Parathyroid adenoma (tissue), 2 donors: ENCODE measurements at regions not wholly inside any gene's neighbourhood (a gene's known extent, or its start where the extent isn't known, plus 50 kb on each side); places are given as distances from the start of the nearest gene placed in this dataset.

Experiments used
- H2AFZ ChIP-seq: fragments of 300-600 bp; sonication (generic); one replicate; pipeline ENCODE4 v1.7.0; 2017; ENCODE audit warnings: antibody characterized with exemption, mild to moderate bottlenecking
- H3K27ac ChIP-seq: fragments of 300-600 bp; sonication (generic); one replicate; pipeline ENCODE4 v1.7.0; 2017
- H3K27me3 ChIP-seq: fragments of 300-600 bp; sonication (generic); one replicate; pipeline ENCODE4 v1.7.0; 2017; ENCODE audit warnings: low read length; ENCODE audit not compliant: control insufficient read depth, insufficient read depth
- H3K36me3 ChIP-seq: fragments of 300-600 bp; sonication (generic); one replicate; pipeline ENCODE4 v1.7.0; 2017; ENCODE audit warnings: low read length; ENCODE audit not compliant: control insufficient read depth, insufficient read depth
- H3K4me1 ChIP-seq: fragments of 300-600 bp; sonication (generic); one replicate; pipeline ENCODE4 v1.7.0; 2017; ENCODE audit warnings: control low read depth
- H3K4me2 ChIP-seq: fragments of 300-600 bp; sonication (generic); one replicate; pipeline ENCODE4 v1.7.0; 2017; ENCODE audit warnings: low read length
- H3K4me3 ChIP-seq: fragments of 300-600 bp; sonication (generic); one replicate; pipeline ENCODE4 v1.7.0; 2017; ENCODE audit warnings: low read depth, low read length
- H3K79me2 ChIP-seq: fragments of 300-600 bp; sonication (generic); one replicate; pipeline ENCODE4 v1.7.0; 2017; ENCODE audit warnings: control low read depth
- H3K9ac ChIP-seq: fragments of 300-600 bp; sonication (generic); one replicate; pipeline ENCODE4 v1.7.0; 2017; ENCODE audit warnings: mild to moderate bottlenecking
- H3K9me3 ChIP-seq: fragments of 300-600 bp; sonication (generic); one replicate; pipeline ENCODE4 v1.7.0; 2017; ENCODE audit warnings: low read length; ENCODE audit not compliant: control insufficient read depth
- CTCF ChIP-seq: fragments of 300-600 bp; sonication (generic); IDR thresholded peaks from one replicate; pipeline ENCODE4 v1.7.0; 2017; ENCODE audit warnings: antibody characterized with exemption, mild to moderate bottlenecking
- donor health status: primary hyperparathyroidism.

DNA sequence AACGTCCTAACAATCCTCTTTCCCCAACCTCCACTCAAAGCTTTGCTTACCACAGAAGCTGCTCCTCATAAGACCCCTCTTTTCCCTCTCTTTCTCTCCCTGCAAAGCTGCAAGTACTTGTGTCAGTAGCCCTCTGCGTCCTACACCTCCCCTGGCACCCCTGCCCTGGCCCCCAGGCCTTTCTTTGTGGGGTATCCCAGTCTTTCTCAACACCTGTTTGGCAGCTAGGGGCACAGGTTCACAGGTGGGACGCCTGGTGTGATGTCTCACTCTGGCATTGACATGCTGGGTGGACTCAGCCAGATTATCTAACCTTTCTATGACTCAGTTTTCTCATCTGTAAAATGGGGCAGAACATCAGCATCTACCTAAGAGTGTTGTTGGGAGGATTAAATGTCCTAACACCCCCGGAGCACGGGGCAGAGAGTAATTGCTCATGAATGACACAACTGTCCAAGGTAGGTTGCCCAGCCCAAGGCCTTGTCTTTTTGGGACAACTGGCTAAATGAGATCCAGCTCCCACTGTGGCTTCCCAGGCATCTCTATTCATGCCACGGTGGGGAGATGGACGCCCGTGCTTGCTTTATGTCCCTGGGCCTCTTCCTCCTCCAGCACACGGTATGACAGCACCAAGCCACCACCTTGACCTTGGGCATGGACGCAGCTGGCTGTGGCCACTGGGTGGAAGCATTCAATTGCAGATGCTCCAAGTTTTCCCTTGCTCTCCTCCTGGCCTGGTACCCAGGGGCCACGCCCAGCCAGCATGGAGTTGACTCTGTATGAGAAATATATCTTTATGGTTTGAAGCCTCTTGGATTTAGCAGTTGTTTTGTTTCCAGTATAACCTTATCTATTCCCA lies 190.4 kb downstream of the RGS3 start:
- no peak overlapping the region for H3K27ac ChIP-seq
- no peaks in the 10 kb centered on the region for H3K79me2 ChIP-seq
- peaks cover 11% of the 10 kb centered on the region for H3K4me1 ChIP-seq
- no peak overlapping the region for H3K4me2 ChIP-seq
- no peaks in the 10 kb centered on the region for H3K36me3 ChIP-seq
- TF ChIP-seq CTCF: no peak
- H3K9me3 ChIP-seq: no peaks in the 10 kb centered on the region
- H3K27me3 ChIP-seq: no peaks in the 10 kb centered on the region
- H3K9ac ChIP-seq: no peak overlapping the region
- H2AFZ ChIP-seq: no peak overlapping the region
- H3K4me3 ChIP-seq: no peak overlapping the region

DNA sequence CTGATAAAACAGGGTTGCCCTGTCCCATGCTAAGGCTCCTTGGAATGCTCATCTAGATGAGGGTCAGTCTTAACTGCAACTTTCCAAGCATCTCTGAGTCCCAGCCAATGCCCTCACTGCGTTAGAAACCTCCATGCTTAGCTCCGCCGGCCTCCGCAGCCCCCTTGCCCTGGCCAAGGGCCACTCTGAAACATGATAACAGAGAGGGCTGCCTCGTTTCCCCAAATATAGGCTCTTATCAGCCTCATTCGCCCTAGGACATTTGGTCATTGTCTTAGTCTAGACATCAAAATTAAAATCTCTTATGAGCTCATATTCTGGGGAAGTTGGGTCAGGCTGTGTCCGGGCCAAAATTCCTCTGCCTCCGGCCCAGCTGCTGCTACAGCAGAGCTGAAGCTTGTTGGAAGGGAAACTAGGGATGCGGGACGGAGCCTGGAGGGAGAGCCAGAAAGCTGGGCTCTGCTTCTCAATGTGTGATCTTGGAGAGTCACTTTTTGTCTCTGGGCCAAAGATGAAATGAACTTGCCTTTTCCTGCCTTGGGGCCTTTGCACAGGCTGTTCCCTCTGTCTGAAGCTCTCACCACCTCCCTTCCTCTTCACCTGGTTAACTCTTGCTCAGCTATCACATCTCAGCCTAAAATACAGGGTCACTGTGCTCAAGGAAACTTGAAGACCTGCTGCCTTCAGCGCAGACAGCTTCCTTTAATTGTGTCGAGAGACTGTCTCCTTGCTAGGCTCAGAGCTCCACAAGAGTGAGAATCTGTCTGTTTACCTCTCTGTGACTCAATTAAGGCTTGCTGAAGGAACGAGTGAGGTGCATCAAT lies 191.3 kb downstream of the RGS3 start:
- H3K27me3 ChIP-seq: no peaks in the 10 kb centered on the region
- H3K36me3 ChIP-seq: no peaks in the 10 kb centered on the region
- H3K4me3 ChIP-seq: no peak overlapping the region
- no peaks in the 10 kb centered on the region for H3K9me3 ChIP-seq
- H3K27ac ChIP-seq: no peak overlapping the region
- H3K9ac ChIP-seq: no peak overlapping the region
- no peaks in the 10 kb centered on the region for H3K79me2 ChIP-seq
- peak overlapping the region; percentile 51 for H2AFZ ChIP-seq
- H3K4me1 ChIP-seq: peaks cover 11% of the 10 kb centered on the region
- no peak for TF ChIP-seq CTCF
- H3K4me2 ChIP-seq: no peak overlapping the region

DNA sequence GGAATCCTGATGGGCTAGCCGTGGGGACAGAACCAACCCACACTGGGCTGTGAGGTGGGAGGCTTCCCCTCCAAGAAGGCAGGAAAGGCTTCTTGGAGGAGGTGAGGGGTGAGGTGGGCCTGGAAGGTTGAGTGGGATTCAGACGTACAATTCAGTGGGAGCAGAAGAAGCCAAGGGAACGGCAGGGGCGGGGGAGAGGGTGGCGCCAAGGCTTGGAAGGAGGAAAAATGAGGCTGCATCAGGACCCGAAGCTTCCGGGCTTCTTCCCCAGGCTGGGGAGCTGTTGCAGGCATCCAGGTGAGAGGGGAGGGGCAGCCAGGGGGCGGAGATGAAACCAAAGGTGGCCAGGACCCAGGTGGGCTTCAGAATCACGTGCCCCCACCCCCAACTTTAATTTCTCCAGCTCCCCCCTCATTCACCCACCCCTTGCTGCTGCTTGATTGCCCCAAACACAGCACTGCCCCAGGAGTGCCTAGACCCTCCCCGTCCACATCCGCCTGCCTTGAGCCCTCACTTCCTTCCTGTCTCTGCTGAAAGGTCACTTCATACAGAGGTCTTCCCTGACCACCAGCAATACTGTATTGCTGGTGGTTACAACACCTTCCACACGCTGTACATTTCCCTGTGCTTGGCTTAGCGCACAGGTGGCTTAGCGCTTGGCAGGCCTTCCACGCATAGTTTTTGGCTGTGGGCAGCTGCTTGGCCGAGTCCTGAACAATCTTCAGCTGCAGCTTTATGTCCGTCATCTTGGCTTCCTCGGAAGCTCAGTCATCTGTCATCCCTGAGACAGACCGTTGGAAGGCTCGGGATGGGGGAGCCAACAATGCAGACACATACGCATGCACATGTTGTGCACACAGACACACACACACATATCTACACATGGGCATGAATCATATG lies 193.5 kb downstream of the RGS3 start:
- Histone ChIP-seq H3K4me1 (peaks cover 8% of the 10 kb centered on the region), H3K9me3 (no peaks in the 10 kb centered on the region), H2AFZ (no peak overlapping the region), H3K27ac (no peak overlapping the region), H3K79me2 (no peaks in the 10 kb centered on the region), H3K27me3 (no peaks in the 10 kb centered on the region), H3K4me2 (no peak overlapping the region), H3K36me3 (no peaks in the 10 kb centered on the region), H3K9ac (no peak overlapping the region), H3K4me3 (no peak overlapping the region)
- TF ChIP-seq CTCF: no peak

DNA sequence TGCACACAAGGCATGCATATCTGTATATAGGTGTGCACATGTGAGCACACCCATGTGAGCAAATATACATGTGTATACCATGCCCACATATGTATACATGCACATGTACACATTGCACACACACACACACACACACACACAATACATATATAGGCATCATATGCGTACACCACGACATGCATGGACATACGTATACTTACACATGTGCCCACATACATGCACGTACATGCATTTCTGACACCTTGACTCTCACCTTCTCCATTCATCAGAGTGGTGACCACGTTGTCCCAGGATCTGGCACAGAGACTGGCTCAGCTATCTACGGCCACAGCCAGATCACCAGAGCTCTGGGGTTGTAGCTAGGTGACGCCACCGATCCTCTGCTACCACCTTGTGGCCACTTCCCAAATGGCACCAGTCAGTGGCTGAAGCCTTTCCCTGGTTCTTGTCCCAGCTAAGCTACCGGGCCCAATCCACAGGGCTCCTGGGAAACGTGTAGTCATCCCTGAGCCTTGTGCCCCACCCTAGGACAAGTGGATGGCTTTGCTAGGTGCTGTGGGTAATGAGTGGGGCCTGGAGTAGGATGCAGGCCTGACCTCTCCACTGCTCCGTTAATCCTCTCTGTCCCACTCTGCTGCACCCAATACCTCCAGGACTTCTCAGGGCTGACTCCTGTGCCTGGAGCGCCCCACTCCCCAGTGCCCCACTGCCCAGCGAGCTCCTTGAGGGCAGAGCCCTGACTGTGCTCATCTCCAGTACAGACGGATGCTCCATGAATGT lies 194.4 kb downstream of the RGS3 start:
- Histone ChIP-seq H3K27me3 (no peaks in the 10 kb centered on the region), H3K9ac (no peak overlapping the region), H3K27ac (no peak overlapping the region), H3K9me3 (no peaks in the 10 kb centered on the region), H3K4me2 (no peak overlapping the region), H3K4me3 (no peak overlapping the region), H3K36me3 (no peaks in the 10 kb centered on the region), H2AFZ (peak overlapping the region; percentile 18), H3K79me2 (no peaks in the 10 kb centered on the region), H3K4me1 (peaks cover 8% of the 10 kb centered on the region)
- TF ChIP-seq CTCF: peak; percentile 88
